ENCODE measurements at regions not wholly inside any gene's neighbourhood (a gene's known extent, or its start where the extent isn't known, plus 50 kb on each side); places are given as distances from the start of the nearest gene placed in this dataset.

- Histone ChIP-seq H3K79me2 (ENCODE audit: control insufficient read depth, insufficient read depth, low read length) (no peaks in the 10 kb centered on the region), H3K4me3 (no peak overlapping the region), H3K36me3 (ENCODE audit: control insufficient read depth in 2 of 2, insufficient read depth in 2 of 2, low read length in 1 of 2) (no peaks in the 10 kb centered on the region), H3K27me3 (replicated peaks in 1 of 2; ENCODE audit: control insufficient read depth in 2 of 2, insufficient read depth in 2 of 2, low read length in 1 of 2) (no peaks in the 10 kb centered on the region), H4K20me1 (ENCODE audit: control insufficient read depth, insufficient read depth) (no peaks in the 10 kb centered on the region), H2AFZ (ENCODE audit: control insufficient read depth, low read depth, low read length) (no peak overlapping the region), H3K4me1 (ENCODE audit: control insufficient read depth, insufficient read depth, low read length) (no peaks in the 10 kb centered on the region), H3K4me2 (ENCODE audit: control insufficient read depth, insufficient read depth) (no peak overlapping the region), H3K9ac (ENCODE audit: control insufficient read depth, insufficient read depth, low read length) (no peak overlapping the region), H3K27ac (ENCODE audit: control insufficient read depth, insufficient read depth) (no peak overlapping the region), H3K9me3 (replicated peaks; ENCODE audit: control insufficient read depth, insufficient read depth, low read length) (no peaks in the 10 kb centered on the region)
- FAIRE-seq: no peak
- in situ Hi-C loops (cut with MboI): no loop called here
- POLR2A ChIA-PET: no interaction called here
- BruUV-seq (replicated peaks): no TSS peak
- SMC1A ChIA-PET (ENCODE audit: uncharacterized antibody, unreplicated experiment): no interaction called here
- RAD21 ChIA-PET (ENCODE audit: unreplicated experiment): no interaction called here
- 20% methylated on average over 3 of the region's 3 CpGs for WGBS (ENCODE audit: insufficient coverage, insufficient replicate concordance, low lambda C conversion rate, missing lambda C conversion rate)
- CTCF ChIA-PET: interaction anchor here (0.6 kb wide), 1 partner anchor 80 kb away, joined by 3 read pairs; no protein-coding TSS in a partner anchor
- no peak for DNase-seq (ENCODE audit: low read depth, low spot score)
- intact Hi-C loops (cut with micrococcal nuclease; ENCODE audit: unreplicated experiment): no loop called here
- TF ChIP-seq BACH1 (IDR thresholded peaks at IDR 0.05; ENCODE audit: borderline replicate concordance): no peak
- no peak for TF ChIP-seq PAX8 (IDR thresholded peaks at IDR 0.05)
- no peak for TF ChIP-seq CREM (IDR thresholded peaks at IDR 0.05; ENCODE audit: low read depth)
- no peak for TF ChIP-seq ATF3 (IDR thresholded peaks at IDR 0.05; ENCODE audit: borderline replicate concordance, extremely low read depth, low read depth, low read length)
- no peak for TF ChIP-seq MEF2B (IDR thresholded peaks at IDR 0.05; ENCODE audit: partially characterized antibody, poor library complexity, severe bottlenecking)
- TF ChIP-seq FOXK2 (IDR thresholded peaks at IDR 0.05): no peak
- TF ChIP-seq IRF4 (IDR thresholded peaks at IDR 0.05; ENCODE audit: low read depth, low read length): no peak
- no peak for TF ChIP-seq NFXL1 (IDR thresholded peaks at IDR 0.05; ENCODE audit: borderline replicate concordance)
- no peak for TF ChIP-seq PKNOX1 (IDR thresholded peaks at IDR 0.05)
- TF ChIP-seq EZH2 (IDR thresholded peaks at IDR 0.05; ENCODE audit: borderline replicate concordance, control insufficient read depth, low read depth, low read length): no peak
- TF ChIP-seq SIN3A (IDR thresholded peaks at IDR 0.05; ENCODE audit: low read depth, low read length): no peak
- no peak for TF ChIP-seq GABPA (IDR thresholded peaks at IDR 0.05; ENCODE audit: low read depth)
- TF ChIP-seq PRDM15 (CRISPR knock-in tag; IDR thresholded peaks at IDR 0.05): no peak
- ATAC-seq: no peak; the same call in 1 of the 3 replicates
Observed at GRCh38 chr4:89665662-89666061, 171.3 kb downstream of the SNCA start.
